NCI-H526 (cell line): ENCODE measurements at regions not wholly inside any gene's neighbourhood (a gene's known extent, or its start where the extent isn't known, plus 50 kb on each side); places are given as distances from the start of the nearest gene placed in this dataset.

Experiments
- DNase-seq, 2 experiments: peaks; one replicate each; lab custom pipeline; 2025; lab: John Stamatoyannopoulos, UW

GRCh38 chr5:3888310-3888709 is 292.7 kb downstream of the IRX1 start:
- no peak for DNase-seq

- no peak for DNase-seq
Measured at GRCh38 chr5:3889412-3890142, 293.9 kb downstream of the IRX1 start.

DNA sequence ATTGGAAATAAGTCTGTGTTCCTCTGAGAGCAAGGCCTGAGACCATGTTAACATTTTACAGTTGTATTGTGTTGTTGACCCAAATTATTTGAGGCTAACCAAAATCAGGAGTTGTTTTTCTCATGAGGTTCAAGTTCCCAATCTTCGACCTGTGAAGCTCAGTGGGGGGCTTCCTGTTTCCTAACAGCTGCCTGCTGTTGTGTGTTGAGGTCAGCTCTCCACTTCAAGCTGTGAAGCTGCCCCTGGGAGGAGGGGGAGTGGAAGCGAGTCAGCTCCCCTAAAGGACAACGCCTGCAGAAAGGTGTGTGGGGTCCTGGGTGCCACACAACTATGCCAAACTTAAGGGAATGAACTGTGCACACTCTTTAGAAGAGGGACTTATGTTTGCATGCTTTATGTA is 295.5 kb downstream of the IRX1 start:
- DNase-seq: no peak

DNA sequence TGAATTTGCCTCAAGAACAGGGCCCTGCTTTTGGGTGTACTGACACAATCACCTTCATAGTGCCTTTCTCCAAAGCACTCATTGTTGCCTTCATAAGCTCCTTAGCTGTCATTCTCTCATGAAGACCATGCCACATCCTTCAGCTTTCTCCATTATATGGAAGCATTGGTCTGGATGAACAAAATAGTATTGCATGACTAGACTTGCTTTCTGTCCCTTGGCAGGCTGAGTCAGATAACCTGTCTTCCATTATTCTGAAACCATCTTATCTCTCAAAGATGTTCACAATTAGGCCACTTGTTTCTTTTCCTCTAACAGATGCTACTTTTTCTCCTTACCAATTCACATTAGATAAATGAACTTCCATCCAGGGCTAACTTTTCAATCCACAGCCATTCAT is 297.9 kb downstream of the IRX1 start:
- DNase-seq: no peak

- DNase-seq: no peak
Measured at GRCh38 chr5:3893975-3894374, 298.3 kb downstream of the IRX1 start.

DNA sequence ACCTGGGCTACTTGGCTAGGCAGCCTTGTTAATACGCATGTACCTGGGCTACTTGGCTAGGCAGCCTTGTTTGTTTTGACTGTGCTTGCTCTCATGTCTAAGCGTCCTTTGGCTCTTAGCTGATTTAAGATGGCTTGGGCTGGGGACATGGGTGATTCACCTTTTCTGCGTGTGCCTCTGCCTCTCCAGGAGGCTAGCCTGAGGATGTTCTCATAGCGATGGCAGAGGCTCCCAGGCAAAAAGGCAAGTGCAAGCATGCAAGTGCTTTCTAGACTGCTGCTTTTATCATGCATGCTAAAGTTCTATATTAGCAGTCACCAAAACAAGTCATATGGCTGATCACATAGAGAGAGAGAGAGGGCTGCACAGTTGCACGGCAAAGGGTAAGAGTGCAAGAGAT is 300.5 kb downstream of the IRX1 start:
- no peak for DNase-seq

DNA sequence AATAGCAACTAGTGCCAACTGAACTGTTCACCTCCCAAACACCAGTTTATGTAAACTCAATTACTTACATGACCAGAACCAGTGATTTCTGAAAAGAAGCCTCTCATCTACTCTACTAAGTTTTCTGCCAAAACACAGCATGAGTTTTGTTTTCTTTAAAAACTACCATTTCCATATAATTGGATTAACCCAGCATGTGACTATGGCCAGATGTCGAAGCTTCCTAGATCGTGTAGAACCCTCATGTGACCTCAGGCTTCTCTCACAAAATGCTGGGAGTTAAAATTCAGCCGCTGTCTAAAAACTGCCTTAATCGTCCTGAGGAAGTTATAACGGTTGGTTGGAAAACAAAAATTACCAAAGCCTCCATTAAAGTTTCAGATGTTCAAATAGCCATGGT is 303.5 kb downstream of the IRX1 start:
- no peak for DNase-seq

DNA sequence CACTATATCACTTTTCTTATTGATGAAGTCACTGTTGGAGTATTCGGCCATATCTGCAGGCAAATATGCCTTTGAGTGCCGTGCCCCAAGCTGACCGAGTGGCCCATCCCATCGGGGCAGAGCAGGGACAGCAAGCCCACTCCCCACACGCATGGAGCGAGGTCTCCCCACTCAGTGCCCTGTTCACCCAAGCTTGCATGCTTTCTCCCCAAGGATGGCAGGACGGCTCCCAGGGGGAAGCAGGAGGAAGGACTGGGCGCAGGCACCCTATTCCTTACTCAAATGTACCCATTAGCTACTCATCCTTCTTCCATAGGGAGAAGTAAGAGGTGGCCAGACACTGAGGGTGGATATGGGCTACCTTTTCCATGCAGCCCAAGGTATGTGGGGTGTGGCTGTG is 309.0 kb downstream of the IRX1 start:
- no peak for DNase-seq

DNA sequence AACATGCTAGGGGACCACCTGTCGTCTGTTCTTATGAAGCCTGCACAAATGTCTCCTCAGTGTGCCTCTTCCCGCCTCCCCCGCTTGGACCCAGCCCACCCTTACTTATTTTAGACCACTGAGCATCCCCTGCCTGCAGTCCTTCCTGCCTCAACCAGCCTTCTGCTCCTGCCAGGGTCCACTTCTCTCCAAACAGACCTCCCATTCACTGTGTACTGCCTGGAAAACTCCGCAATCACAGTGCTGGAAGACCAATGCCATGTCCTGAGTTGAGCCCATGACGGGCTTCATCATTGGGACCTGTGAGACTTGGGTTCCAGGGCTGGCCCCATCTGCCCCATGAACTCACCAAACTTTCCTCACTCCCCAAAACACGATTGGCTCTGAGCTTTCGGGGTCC is 309.4 kb downstream of the IRX1 start:
- no peak for DNase-seq

DNA sequence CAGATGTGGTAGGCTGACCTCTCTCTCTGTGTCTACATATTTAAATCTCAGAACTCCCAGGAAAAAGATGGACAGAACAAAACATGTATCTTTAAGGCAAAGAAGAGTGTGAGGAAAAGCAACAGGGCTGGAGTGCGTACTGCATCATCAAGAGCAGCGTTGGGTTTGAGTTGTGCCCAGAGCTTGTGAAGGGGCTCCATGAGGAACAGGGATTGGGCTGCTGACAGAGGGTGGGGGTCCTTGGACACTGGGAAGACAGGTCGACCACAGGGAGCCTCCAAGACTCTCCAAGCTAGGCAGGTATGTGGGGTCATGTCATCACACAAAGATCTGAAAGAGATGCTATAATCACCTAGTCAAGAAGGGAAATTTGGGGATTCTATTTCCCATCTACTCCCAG is 309.9 kb downstream of the IRX1 start:
- DNase-seq: no peak

DNA sequence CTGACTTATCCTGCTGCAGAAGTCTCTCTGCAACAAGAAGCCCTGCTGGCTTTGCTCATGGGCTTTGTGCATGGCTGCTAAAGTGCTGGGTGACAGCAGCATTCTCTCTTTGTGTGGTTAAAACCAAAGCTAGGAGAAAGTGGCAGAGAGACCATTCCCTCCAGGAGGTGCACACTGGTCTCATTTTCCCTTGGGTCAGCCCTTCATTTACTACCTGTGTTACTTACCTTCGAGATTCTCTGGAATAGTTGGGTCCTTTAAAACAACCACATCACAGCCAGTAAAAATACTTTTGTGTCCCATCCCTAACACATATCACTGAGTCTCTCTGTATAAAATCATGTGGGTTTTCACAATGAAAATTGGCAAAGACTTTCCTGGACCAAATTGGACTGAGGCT is 315.5 kb downstream of the IRX1 start:
- no peak for DNase-seq

- DNase-seq: no peak
Measured at GRCh38 chr5:3911773-3912172, 316.1 kb downstream of the IRX1 start.

DNA sequence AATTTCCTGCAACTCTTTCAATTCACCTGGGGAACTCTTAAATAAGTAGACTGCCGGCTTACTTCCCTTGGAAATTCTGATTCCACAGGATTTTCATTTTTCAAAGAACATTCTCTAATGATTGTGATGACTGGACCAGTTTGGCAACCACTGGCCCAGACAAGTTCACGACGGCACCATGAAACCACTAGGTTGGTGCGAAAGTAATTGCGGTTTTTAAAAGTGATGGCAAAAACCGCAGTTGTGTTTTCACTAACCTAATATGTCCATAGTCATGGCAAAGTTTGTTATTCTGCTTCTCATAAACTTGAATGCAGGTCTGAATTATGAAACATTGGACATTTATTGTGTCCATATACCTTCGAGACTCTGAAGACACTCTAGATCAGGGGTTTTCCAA is 317.2 kb downstream of the IRX1 start:
- no peak for DNase-seq

GRCh38 chr5:3913279-3913678 is 317.6 kb downstream of the IRX1 start:
- peak; percentile 19 to 54 for DNase-seq

GRCh38 chr5:3925022-3925421 is 329.4 kb downstream of the IRX1 start:
- no peak for DNase-seq

DNA sequence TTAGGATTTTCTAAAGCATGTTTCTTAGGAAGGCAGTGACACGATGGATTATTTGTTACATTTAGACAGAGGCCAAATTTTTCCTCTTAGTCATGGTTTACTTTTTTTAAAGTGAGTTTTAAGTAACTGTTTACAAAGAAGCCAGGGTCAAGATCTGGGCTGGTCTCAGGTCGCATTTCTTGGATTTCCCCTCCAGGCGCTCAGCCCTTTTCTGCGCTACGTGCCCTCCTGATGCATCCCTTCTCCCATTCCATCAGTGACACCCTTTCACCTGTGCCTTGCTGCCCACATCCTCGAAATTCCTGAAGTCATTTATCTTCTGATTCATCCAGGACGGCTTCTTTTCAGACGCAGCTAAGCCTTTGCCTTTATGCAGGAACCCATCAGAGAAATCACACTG is 330.3 kb downstream of the IRX1 start:
- no peak for DNase-seq

DNA sequence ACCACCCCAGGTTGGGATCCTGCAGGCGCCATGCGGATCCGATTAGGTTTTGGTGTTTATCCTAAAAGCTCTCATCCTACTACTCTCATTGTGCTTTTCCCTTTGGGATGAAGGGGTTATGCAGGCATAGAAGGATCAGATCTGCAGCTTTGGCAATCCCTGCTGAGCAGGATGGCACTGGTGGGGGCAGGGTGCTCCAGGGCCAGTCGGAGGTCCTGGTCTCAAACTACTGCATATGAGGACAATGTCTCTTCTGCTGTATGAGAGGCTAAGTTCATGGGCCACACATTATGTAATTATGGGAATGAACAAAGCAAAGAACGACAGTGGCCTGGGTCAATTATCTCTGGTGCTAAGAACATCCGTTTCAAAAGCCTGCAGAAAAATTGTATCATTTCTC is 334.2 kb downstream of the IRX1 start:
- DNase-seq: no peak

DNA sequence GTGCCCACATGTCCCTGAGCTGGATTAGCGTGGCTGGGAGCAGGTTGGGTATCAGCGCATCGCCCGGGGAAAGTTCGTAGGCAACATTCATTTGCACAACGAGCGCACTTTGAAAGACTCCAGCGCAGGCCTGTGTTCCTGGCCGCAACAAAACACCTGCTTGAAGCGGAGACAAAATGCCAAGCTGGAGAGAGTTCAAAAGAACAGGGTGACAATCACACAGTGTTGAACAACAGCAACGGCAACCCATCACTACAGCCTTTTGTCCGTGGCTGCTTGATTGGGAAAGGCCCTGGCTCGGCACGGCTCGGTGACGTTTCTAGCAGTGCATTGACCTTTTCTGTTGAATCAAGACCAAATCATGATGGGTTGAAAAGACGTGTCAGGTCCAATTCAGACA is 336.3 kb downstream of the IRX1 start:
- no peak for DNase-seq

GRCh38 chr5:3933536-3933935 is 337.9 kb downstream of the IRX1 start:
- DNase-seq: no peak

GRCh38 chr5:3933966-3934365 is 338.3 kb downstream of the IRX1 start:
- DNase-seq: no peak

- no peak for DNase-seq
Measured at GRCh38 chr5:3943859-3944258, 348.2 kb downstream of the IRX1 start.

DNA sequence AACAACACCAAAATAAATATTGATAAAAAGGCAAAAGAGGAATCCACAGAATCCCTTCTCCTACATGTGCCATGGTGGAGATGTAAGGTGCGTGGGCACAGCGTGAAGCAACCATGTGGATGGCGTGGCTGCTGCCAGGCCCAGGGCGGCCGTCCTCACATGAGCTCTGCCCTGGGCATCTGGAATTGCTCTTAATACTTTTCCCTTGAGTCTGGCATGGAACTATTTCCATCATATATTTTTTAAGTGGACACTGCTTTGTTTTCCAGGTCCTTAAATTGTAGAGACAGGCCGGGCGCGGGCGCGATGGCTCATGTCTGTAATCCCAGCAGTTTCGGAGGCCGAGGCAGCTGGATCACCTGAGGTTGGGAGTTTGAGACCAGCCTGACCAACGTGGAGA is 349.3 kb downstream of the IRX1 start:
- DNase-seq: no peak

- DNase-seq: no peak
Measured at GRCh38 chr5:3948838-3949237, 353.2 kb downstream of the IRX1 start.

DNA sequence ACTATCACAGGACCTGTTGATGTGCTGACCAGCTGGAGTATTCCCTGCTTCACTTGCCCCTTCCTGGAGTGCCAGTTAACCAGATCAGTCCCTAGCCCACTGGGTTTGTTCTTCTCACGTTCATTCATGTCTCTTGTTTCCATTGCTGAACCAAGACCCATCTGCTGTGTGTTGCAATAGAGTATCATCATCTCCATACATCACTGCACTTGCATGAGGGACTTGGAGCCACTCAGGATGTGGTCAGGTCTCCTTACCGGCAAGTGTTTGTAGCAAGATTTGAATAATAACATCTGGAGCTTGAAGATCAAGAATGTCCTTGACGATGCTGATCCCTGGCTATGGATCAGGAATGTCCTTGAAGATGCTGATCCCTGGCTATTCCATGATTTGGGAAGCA is 358.6 kb downstream of the IRX1 start:
- DNase-seq: no peak

DNA sequence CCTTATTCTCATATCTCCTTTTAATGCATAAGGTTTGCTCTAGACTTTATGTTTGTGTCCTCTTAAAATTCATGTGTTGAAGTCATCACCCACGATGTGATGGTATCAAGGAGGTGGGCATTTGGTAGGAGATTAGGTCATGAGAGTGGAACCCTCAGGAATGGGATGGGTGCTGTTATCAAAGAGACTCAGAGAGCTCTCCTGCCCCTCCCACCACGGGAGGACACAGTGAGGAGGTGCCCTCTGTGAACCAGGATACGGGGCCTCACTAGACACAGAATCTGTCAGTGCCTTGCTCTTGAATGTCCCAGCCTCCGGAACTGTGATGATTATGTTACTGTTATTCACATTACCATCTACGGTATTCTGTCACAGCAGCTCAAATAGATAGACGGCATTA is 359.0 kb downstream of the IRX1 start:
- DNase-seq: no peak
